GM19035 (cell line): ENCODE measurements at regions not wholly inside any gene's neighbourhood (a gene's known extent, or its start where the extent isn't known, plus 50 kb on each side); places are given as distances from the start of the nearest gene placed in this dataset.

Experiments used
- ATAC-seq: cut with Tn5 transposase; IDR thresholded peaks from one replicate; pipeline ENCODE4 v1.9.1; 2021; ENCODE audit not compliant: unreplicated experiment

DNA sequence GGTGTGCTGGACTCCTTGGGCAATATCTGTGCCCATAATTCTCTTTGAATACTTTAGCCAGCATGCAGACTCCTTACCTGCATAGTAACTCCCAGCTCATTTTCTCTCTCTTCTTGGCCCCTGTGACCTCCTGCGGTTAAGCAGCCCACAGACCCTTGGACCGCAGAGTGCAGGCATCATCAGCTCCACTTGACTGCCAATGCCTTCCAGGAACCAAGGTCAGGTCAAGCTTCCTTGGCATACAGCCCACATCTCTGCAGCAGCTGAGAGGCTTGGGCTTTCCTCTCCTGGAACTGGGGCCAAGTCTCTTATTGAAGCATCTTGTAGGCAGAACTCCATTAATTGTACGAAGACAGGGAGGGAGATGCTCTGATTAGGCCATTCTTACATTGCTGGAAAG lies 130.1 kb upstream of the PIEZO2 start:
- ATAC-seq, result no peak

GRCh38 chr18:11276678-11277077 lies 127.3 kb upstream of the PIEZO2 start:
- no peak for ATAC-seq

DNA sequence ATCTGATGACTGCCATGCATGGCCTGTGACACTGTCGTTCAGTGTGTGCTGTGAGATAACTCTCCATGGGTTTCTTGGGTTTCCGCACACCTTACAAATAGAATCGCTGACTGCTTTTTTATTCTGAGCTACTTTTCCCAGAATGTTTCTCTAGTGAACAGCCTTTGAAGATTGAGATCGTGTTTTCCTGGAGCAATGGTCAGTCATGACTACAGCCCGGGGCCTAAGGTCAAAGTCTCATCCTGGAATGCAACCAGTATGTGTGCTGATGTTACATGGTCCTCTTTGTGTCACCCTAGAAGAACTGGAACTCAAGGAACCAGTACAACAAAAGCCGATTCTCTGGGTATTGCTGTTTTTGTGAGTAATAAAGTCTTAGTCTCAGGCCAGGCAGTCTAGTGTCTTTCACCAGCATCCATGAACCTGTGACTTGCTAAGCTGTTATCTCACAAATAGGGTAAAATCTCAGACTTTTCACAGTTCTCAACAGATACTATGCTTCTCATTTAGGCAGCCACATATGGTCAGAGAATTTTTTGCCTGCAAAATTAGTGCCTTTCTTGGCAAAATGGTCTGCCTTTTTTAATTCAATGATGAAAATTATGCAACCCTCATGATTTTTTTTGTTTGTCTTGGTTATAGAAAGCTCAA lies 124.9 kb upstream of the PIEZO2 start:
- no peak for ATAC-seq

- no peak for ATAC-seq
Observed at GRCh38 chr18:11272516-11272915, 123.1 kb upstream of the PIEZO2 start.

- no peak for ATAC-seq
Observed at GRCh38 chr18:11271954-11272353, 122.6 kb upstream of the PIEZO2 start.

DNA sequence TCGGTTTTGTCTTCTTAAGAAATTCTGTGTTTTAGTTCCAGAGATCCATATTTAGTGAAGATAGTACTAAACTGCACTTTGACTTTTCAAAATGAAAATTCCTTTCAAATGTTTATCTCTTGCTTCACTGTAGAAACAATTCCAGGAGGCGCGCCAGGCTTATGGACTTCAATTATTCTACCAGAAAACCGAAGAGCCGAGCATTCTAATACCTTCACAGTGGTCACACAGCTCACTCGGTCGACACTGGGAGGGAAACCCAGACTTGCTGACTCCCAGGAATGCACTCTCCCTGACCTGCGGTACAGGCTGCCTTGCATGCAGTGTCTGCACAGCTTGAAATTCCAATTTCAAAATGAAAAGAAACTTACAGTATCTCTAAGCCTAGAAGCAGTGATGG lies 119.9 kb upstream of the PIEZO2 start:
- no peak for ATAC-seq

DNA sequence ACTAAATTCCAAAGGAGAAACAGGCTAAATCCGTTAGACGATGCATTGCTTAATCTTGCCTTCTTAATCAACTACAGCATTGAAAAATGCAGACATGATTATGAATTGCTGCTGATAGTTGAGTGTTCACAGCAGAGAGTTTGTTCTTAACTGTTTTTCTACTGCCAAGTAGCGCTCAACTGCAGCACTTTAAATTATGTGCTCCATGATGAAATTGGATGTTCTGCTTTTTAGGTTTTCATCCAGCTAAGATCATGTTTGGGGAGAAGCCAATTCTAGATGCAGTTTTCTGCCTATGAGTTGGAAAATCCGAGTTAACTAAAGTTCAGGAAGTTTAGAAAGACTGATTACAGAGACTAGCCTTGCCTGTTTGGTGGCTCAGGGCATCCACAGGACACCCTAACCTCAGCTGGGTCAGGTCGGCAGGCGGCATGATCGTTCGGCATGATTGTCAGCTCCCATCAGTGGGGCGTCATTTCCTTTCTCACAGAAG lies 119.4 kb upstream of the PIEZO2 start:
- ATAC-seq, result no peak

GRCh38 chr18:11268153-11268552 lies 118.8 kb upstream of the PIEZO2 start:
- ATAC-seq, result no peak

DNA sequence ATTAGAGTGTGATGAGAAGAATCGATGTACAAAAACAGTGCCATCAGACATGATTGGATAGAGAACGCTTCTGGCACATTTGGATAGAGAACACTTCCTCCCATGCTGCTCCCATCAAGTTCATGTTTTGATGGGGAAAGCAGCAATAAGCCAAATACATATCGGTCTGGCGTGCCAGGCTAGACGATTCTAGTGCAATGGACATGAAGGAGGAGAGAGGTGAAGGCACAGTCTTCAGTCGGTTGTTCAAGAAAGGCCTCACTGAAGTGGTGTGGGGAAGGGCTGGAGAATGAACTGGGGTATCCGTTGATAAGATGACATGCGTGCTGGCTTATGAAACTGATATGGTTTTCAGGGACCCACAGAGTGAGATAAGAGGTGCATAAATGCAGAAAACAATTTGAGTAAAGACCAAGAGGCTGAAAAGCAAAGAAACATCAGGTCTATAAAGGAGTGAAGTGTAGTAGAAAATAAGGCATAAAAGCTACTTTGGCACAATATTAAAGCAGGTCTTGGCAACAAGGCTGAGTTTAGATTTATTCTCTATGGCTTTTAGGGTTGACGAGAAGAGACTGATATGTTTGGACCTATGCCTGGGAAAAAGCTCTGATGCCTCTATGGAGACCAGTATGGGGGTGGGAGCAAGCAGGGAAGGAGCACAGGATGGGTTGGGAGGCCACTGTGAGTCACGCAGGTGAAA lies 117.6 kb upstream of the PIEZO2 start:
- ATAC-seq, result no peak

DNA sequence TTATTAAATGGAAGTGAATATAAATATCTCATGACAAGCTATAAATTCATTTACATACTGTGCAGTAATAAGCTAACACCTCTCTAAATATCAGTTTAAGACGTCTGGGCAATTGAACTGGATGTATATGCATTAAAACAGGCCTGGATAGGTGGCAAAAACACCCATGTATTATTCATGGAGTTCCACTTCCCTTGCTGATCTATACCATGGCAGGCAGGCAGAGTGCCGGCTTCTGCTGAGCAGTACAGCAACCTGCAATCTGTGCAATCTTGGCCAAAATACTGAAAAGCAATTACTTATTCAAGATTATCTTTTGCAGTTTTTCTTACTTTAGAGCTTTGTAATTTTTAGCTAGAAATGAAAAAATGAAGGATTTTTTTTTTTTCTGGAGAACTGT lies 112.1 kb upstream of the PIEZO2 start:
- no peak for ATAC-seq

- no peak for ATAC-seq
Observed at GRCh38 chr18:11260961-11261461, 111.6 kb upstream of the PIEZO2 start.

GRCh38 chr18:11259469-11260150 lies 110.2 kb upstream of the PIEZO2 start:
- ATAC-seq, result no peak

- ATAC-seq, result no peak
Observed at GRCh38 chr18:11258039-11258610, 108.8 kb upstream of the PIEZO2 start.

DNA sequence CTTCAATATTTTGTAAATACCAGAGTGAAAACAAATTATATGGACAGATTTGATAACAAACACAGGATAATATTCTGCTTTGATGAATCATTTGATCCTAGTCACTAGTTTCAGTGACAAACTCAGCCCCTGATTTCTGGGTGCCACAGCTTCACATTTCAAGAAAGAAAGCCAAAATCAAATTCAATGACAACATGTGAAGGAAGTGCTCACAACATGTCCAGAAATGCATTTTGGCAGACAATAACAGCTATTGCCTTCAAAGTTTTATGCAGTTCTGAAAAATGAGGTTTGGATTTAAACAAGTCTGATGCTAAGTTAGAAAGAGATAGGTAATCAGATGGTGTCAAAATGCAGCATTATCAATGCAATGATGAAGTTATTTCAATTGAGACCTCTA lies 106.9 kb upstream of the PIEZO2 start:
- ATAC-seq, result no peak

GRCh38 chr18:11251891-11252270 lies 102.5 kb upstream of the PIEZO2 start:
- no peak for ATAC-seq

DNA sequence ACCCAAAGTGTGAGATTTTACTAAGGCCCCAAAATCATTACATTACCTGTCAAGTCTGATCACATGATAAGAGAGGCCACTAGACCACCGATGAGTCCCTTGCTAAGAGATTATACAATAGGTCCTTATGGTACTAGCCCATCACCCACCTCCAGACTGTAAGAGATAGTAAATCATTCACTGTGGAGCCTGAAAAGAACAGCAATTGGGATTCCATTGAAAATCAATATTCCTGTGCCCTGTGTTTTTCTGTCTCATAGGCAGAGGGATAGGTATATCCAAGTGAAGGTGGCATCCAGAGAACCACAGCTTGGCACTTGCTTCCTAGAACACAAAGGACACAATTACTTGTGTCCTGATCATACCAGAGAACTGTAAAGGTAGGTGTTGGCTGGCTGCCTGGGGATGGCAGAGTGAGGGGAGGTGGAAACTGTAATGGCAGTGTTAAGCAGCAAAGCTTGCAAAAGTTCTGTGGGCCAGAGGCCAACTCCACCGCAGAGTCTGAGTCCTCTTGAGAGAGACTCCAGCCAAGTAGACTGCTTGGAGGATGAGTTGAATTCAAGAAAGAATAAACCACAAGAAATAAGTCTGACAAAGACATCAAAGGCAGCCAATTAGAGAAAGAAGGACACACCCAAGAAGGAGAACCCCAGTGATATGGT lies 102.0 kb upstream of the PIEZO2 start:
- no peak for ATAC-seq

DNA sequence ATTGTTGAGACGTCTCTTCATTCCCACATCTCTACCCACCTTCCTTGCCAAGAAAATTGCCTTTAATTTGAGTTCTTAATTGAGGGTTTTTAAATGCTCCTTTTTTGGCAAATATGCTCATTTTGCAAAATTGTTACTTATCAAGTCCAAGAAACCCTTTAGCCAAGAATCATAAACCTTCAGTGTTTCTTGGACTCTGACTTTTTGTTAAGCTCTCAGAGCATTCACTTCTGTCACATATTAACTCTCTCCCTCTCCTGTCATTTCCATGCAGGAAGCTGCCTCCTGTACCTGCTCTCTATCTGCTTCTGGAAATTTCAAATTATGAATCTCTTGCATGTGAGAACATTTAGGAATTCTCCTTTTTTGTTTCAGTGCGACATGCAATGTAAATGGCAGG lies 100.0 kb upstream of the PIEZO2 start:
- no peak for ATAC-seq

DNA sequence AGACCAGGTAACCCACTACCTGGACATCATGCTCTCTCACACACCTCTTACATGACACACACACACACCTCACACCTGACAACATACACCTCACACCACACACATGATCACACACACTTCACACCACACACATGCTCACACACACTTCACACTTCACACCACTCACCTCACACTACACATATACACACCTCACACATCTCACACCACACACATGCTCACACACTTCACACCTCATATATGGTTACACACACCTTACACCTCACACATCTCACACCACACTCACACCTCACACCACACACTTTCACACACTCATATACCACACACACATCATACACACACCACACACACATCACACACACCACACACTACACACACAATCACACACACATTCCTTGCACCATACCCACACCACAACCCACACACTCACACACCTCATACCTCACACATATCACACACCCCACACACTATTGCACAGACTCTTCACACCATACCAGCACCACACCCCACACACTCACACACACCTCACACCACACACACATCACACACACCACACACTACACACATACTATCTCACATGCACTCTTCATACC lies 98.1 kb upstream of the PIEZO2 start:
- ATAC-seq, result no peak

DNA sequence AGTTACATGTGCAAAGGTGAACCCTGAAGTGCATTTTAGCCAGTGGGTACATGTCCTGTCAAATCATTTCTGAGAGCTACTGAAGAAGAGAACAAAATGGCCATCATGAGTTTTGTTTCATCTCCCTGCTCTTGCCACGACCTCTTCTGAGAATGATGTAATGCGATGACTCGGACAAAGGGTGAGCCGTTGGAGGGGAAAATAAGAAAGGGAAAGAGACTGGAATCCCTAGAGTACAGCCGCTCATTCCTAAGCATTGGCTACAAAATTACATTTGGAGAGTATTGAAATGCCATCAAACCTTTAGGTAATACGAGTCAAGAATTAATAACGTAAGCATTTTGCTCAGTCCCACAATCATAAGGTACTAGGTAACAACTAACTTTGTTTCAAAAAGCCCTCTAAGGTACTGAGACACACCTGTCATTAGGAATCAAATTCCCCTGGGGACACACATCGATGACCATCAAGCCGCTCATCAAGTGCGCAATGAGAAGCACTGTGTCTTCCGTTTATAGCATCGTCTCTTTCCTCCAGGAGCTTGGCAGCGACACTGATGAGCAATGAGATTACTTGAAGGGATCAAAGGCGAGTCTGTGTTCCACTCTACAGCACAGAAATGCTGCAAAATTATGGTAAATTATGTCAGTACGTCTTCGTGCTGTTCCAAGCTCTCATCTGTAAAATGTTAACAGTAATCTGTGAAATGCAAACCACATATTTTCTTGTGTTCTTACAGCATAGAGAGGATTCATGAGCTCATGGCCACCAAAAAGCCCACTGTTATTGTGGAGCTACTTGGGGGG lies 97.3 kb upstream of the PIEZO2 start:
- no peak for ATAC-seq

DNA sequence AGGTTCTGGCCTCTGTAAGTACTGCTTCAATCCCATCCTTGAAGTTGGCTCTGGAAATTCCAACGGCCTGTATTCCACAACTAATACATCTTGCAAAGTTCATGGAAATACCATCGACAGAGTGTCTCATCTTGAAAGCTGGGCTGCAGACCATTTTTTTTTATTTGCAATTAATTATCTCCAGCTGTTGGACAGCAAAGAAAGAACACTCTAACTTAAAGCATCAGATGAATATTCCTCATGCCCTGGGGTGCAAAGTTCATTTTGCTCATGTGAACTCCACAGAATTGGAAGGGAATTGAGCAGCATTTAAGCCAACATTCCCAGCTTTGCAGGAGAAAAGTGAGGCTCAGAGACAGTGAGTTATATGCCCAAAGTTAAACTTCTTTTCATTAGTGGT lies 96.5 kb upstream of the PIEZO2 start:
- no peak for ATAC-seq
